GM19395 (cell line): ENCODE measurements at regions not wholly inside any gene's neighbourhood (a gene's known extent, or its start where the extent isn't known, plus 50 kb on each side); places are given as distances from the start of the nearest gene placed in this dataset.

Experiments used
- ATAC-seq: cut with Tn5 transposase; IDR thresholded peaks from one replicate; pipeline ENCODE4 v1.9.1; 2021; ENCODE audit warnings: mild to moderate bottlenecking, moderate library complexity; ENCODE audit not compliant: unreplicated experiment

DNA sequence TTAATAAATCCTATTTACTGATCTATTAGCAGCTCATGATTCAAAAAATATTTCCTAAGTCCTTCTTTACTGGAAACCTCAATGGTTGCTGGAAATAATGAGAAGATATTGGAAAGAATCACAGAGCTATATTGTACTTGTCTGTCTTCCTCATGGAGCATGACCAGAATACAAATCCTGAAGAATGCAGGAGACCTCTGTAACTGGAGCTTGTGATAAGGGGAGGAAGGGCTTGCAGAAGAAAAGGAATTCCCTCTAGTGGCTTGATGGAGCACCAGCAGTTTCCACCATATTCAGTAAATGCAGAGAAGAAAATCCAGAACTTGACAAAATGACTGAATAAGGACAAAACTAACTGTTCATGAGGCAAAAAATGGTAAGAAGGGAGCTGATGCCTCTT lies 1333.1 kb downstream of the EFNB2 start:
- no peak for ATAC-seq

- no peak for ATAC-seq
Observed at GRCh38 chr13:105201351-105201750, 1334.1 kb downstream of the EFNB2 start.

DNA sequence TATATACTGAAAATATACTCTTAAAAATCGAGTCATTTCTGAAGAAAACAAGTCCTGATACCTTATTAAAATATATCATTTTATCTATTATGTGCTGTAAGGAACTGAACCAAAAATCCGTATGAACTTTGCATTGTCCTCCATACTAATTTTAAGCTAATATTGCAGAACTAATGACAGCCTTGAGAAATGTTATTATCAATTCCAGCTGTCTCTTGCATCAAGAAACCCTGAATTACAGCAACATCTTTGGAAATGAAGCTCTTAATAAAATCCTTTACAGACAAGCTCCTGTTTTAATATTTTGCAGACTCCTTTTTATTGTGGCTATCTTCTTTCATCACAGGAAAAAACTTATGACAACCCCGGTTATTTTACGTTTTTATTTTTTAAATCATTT lies 1335.3 kb downstream of the EFNB2 start:
- no peak for ATAC-seq

DNA sequence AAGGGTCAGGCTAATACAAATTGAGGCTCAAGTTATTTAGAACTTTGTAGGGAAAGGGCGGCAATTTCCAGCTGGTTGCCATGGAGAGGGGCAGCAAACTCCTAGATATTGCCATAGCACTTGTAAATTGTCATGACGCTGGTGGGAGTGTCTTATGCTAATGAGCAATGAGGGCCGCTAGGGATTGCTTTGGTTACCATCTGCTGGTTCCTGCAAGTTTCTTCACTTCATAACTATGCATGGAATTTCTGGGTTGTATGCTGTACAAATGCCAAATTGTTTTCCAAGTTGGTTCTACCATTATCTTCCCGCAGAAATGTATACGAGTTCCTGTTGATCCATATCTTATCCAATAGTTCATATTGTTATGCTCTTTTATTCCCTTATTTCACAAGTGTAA lies 1339.4 kb downstream of the EFNB2 start:
- ATAC-seq, result no peak

GRCh38 chr13:105193026-105193425 lies 1342.4 kb downstream of the EFNB2 start:
- ATAC-seq, result no peak

GRCh38 chr13:105184201-105184600 lies 1351.3 kb downstream of the EFNB2 start:
- ATAC-seq, result no peak

DNA sequence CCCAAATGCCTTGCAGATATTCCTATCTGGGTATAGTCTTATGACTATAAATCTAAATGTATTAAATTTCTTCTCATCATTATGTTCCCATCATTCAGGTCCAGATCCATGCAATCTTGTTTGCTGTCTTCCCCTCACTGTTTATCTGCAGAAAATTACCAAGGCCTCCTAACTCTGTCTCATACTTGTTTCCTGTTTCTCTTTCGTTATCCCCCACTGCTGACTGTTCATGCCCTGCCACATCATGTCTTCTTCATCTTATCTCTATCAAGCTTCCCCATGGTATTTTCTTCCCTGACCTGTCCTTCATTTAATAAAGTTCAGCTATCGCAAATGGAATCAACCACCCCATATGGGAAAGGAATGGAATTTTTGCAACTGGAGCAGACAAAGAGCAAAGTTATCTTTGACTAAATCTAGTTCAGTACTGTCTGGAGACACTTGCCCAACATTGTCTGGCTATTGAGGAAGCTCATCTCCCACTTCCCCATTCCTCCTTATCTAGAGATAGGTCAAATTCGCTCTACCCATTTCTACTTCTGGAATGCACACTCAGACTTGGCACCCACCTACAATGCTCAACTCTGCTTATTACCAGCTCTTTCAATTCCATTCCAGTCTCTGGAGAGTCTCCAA lies 1358.1 kb downstream of the EFNB2 start:
- peak; percentile 59 for ATAC-seq

- ATAC-seq, result no peak
Observed at GRCh38 chr13:105170438-105170837, 1365.0 kb downstream of the EFNB2 start.

GRCh38 chr13:105168295-105168694 lies 1367.2 kb downstream of the EFNB2 start:
- ATAC-seq, result no peak

GRCh38 chr13:105167385-105167784 lies 1368.1 kb downstream of the EFNB2 start:
- no peak for ATAC-seq

GRCh38 chr13:105165449-105166125 lies 1369.9 kb downstream of the EFNB2 start:
- peak; percentile 88 for ATAC-seq

GRCh38 chr13:105159841-105160240 lies 1375.6 kb downstream of the EFNB2 start:
- ATAC-seq, result no peak

GRCh38 chr13:105153611-105154010 lies 1381.9 kb downstream of the EFNB2 start:
- no peak for ATAC-seq

GRCh38 chr13:105151639-105152038 lies 1383.8 kb downstream of the EFNB2 start:
- no peak for ATAC-seq

- ATAC-seq, result no peak
Observed at GRCh38 chr13:105147461-105147860, 1388.0 kb downstream of the EFNB2 start.

DNA sequence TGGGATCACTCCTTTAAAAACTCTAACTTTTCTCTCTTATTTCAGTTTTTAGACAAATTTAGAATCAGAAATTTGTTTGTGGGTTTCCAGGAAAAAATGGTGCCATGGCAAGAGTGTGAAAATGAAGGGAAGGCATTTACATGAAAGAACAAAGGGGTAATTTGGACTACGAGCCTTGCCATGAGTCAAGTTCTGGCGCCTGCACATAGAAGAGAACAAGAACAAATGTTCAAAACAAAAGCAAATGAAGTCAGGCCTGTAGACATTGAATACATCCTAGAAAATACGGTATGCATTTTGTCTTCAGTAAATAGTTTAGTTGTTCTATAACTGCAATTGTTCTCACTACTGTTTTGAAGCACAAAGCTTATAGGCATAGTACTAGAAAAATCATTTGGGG lies 1390.5 kb downstream of the EFNB2 start:
- ATAC-seq, result no peak

DNA sequence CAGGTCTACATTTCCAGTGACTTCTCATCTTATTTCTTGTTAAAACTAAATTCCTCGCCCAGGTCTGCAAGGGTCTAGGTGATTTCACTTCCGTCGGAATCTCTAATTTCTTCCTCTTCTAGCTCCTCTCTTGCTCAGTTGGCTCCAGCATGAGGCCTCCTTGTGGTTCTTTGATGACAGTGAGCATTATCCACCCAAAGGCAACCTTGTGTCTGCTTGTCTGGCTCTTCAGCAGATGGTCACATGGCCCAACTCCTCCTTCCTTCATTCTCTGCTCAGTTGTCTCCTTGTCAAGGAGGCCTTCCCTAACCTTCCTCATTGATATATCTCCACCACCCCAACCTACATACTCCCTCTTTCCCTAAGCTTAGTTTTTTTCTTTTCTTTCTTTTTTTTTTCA lies 1391.4 kb downstream of the EFNB2 start:
- ATAC-seq, result no peak

DNA sequence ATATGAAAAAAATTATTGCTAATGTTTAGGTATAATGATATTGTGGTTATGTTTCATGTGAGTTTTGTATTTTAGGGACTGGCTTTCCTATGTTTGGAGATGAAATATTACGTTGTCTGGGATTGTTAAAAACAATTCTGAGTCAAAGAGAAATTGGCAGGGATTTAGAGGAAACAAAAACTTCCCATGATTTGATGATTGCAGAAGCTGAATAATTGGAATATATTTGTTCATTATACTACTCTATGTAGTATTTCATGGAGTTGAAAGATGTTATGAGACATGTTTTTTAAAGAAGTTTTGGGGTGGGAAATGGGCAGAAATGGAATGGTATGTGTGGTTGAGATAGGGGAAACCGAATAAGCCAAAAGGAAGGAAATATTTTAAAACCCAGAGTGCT lies 1392.9 kb downstream of the EFNB2 start:
- no peak for ATAC-seq

DNA sequence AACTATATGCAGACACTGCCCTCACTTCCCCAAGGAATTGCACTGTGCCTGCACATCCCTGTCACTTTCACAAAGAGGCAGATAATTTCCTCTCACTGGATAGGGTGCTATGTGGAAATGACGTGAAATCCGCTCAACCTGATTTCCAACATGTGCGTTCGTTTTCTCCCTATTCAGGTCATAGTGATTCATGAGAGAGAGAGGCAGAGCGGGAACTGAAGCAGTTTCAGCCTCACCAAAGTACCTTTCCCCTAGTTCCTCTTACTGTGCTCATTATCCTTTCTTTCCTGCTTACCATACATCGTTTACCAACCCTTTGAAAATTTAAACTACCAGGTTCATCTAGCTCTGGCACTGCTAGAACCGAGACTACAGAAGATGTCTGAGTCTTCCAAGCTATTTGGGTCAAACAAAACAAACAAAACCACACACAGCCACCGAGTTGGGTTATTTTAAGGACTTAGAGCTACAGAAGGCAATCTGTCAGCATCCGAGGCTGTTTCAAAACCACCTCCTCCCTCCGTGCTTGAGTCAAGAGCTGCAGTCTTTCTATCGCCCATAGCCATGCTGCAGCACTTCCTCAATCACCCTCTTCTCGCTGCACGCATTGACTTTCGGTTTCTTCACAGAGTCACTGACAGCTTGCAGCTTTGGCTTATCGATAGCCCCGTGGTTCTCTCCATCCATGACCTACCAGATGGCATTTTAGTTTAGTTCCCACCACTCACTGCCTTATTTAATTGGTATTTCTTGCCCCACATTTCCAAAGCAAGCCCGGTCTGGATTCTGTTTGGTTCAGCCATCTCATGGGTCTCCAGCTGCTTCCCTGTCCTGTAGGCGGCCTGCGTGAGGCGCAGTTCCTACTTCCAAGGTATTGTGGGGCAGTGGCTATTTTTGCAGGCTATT lies 1395.8 kb downstream of the EFNB2 start:
- peak; percentile 97 for ATAC-seq

- ATAC-seq, result peak; percentile 21
Observed at GRCh38 chr13:105139048-105139379, 1396.4 kb downstream of the EFNB2 start.

GRCh38 chr13:105135852-105136615 lies 1399.4 kb downstream of the EFNB2 start:
- no peak for ATAC-seq
